Natural killer cell (primary cell): ENCODE measurements at regions not wholly inside any gene's neighbourhood (a gene's known extent, or its start where the extent isn't known, plus 50 kb on each side); places are given as distances from the start of the nearest gene placed in this dataset.

Experiments
- ATAC-seq, 3 donors: fragments of 150-1000 bp in 2 of 3; fragments of 200-7000 bp in 1 of 3; cut with Tn5 transposase; 1 replicate in 1 of 3; 2 replicates in 2 of 3; pipeline ENCODE4 v1.10.0; 2021; ENCODE audit warnings: mild to moderate bottlenecking in 2 of 3, moderate library complexity in 2 of 3
- DNase-seq, 2 donors: peaks; one replicate each; pipeline versions ENCODE4 v3.0.0 to v3.0.0-alpha.2; 2013 to 2021; ENCODE audit warnings: mixed read lengths in 1 of 2
- H3K27ac ChIP-seq: one replicate; pipeline ENCODE4 v1.5.1; 2013; ENCODE audit warnings: mild to moderate bottlenecking, low read length
- H3K27me3 ChIP-seq: one replicate; pipeline ENCODE4 v1.6.1; 2013; ENCODE audit warnings: low read length; ENCODE audit not compliant: control insufficient read depth, insufficient read depth
- H3K36me3 ChIP-seq: one replicate; pipeline ENCODE4 v1.6.1; 2013; ENCODE audit warnings: low read length; ENCODE audit not compliant: control insufficient read depth, insufficient read depth
- H3K4me1 ChIP-seq: one replicate; pipeline ENCODE4 v1.6.1; 2013; ENCODE audit warnings: low read length; ENCODE audit not compliant: control insufficient read depth, insufficient read depth
- H3K4me3 ChIP-seq: one replicate; pipeline ENCODE4 v1.5.1; 2013; ENCODE audit warnings: low read length
- H3K9me3 ChIP-seq: one replicate; pipeline ENCODE4 v1.6.1; 2013; ENCODE audit warnings: low read length; ENCODE audit not compliant: control insufficient read depth, insufficient read depth
- H3K27ac Mint-ChIP-seq, 2 donors: one replicate each; pipeline ENCODE4 v1.8.0; 2022; ENCODE audit warnings: mild to moderate bottlenecking in 2 of 2, mixed read lengths in 2 of 2, moderate library complexity in 1 of 2
- H3K27me3 Mint-ChIP-seq, 2 donors: one replicate each; pipeline ENCODE4 v1.8.0; 2022; ENCODE audit warnings: low read depth in 2 of 2, mixed read lengths in 2 of 2
- H3K36me3 Mint-ChIP-seq: one replicate; pipeline ENCODE4 v1.8.0; 2022; ENCODE audit warnings: mixed read lengths
- H3K4me1 Mint-ChIP-seq, 2 donors: one replicate each; pipeline ENCODE4 v1.8.0; 2022; ENCODE audit warnings: mixed read lengths in 2 of 2
- H3K4me3 Mint-ChIP-seq: one replicate; pipeline ENCODE4 v1.8.0; 2022; ENCODE audit warnings: mild to moderate bottlenecking, moderate library complexity, mixed read lengths
- H3K9me3 Mint-ChIP-seq, 2 donors: one replicate each; pipeline ENCODE4 v1.8.0; 2022; ENCODE audit warnings: mixed read lengths in 2 of 2
- WGBS: methylation state at CpG from one replicate; pipeline ENCODE4 v1.1.7; 2013; ENCODE audit warnings: missing lambda C conversion rate; ENCODE audit not compliant: insufficient coverage; 5-methylcytosine and 5-hydroxymethylcytosine counted together
- intact Hi-C: fragments of 100-400 bp; cut with micrococcal nuclease; formaldehyde crosslinking; loops from one replicate; pipeline ENCODE4 v1.14.2; 2022
- TF ChIP-seq, protein P1 (sequence below): fragments of 200-600 bp; IDR thresholded peaks from one replicate; pipeline ENCODE4 v1.8.0; 2022; ENCODE audit warnings: antibody characterized with exemption

GRCh38 chr5:101278011-101278687 lies 375.1 kb upstream of the ST8SIA4 start:
- no peaks in the 10 kb centered on the region for H3K9me3 Mint-ChIP-seq
- Histone ChIP-seq H3K9me3 (no peaks in the 10 kb centered on the region), H3K4me1 (no peaks in the 10 kb centered on the region), H3K27ac (no peak overlapping the region), H3K36me3 (no peaks in the 10 kb centered on the region), H3K27me3 (no peaks in the 10 kb centered on the region), H3K4me3 (no peak overlapping the region)
- intact Hi-C loops: no loop called here
- H3K36me3 Mint-ChIP-seq: no peaks in the 10 kb centered on the region
- DNase-seq: no peak
- no peak overlapping the region for H3K4me3 Mint-ChIP-seq
- H3K27me3 Mint-ChIP-seq: no peaks in the 10 kb centered on the region
- 80% methylated on average over 4 of the region's 5 CpGs for WGBS
- H3K4me1 Mint-ChIP-seq: no peaks in the 10 kb centered on the region
- H3K27ac Mint-ChIP-seq: no peak overlapping the region
- no peak for ATAC-seq
- TF ChIP-seq, protein P1, sequence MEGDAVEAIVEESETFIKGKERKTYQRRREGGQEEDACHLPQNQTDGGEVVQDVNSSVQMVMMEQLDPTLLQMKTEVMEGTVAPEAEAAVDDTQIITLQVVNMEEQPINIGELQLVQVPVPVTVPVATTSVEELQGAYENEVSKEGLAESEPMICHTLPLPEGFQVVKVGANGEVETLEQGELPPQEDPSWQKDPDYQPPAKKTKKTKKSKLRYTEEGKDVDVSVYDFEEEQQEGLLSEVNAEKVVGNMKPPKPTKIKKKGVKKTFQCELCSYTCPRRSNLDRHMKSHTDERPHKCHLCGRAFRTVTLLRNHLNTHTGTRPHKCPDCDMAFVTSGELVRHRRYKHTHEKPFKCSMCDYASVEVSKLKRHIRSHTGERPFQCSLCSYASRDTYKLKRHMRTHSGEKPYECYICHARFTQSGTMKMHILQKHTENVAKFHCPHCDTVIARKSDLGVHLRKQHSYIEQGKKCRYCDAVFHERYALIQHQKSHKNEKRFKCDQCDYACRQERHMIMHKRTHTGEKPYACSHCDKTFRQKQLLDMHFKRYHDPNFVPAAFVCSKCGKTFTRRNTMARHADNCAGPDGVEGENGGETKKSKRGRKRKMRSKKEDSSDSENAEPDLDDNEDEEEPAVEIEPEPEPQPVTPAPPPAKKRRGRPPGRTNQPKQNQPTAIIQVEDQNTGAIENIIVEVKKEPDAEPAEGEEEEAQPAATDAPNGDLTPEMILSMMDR: no peak

DNA sequence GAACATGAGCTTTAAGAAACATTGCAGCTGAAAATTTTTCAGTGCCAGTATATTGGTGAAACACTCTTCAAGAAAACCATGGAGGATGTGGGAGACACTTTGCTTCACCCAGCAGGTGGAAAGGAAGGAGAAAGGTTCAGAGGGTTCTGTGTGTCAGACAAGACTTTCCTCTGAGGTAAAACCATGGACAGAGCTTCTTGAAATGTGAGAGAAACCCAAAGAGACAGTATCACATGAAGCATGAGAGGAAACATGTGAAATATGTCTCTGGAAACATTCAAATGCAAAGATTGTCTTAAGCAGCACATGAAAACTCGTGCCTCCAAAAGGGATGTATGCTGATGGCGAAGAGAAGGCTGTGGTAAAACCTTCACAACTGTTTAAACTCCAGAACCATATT lies 368.9 kb upstream of the ST8SIA4 start:
- H3K27ac Mint-ChIP-seq: no peak overlapping the region
- intact Hi-C loops: no loop called here

GRCh38 chr5:101271416-101271815 lies 368.3 kb upstream of the ST8SIA4 start:
- Mint-ChIP-seq H3K27ac (no peak overlapping the region), H3K4me3 (no peak overlapping the region), H3K9me3 (peaks cover 4 to 9% of the 10 kb centered on the region in 2 donors), H3K27me3 (no peaks in the 10 kb centered on the region), H3K4me1 (no peaks in the 10 kb centered on the region), H3K36me3 (no peaks in the 10 kb centered on the region)
- H3K27ac ChIP-seq: no peak overlapping the region
- H3K27me3 ChIP-seq: no peaks in the 10 kb centered on the region
- TF ChIP-seq, protein P1: no peak
- WGBS: 58% methylated on average over 1 of the region's 2 CpGs
- ATAC-seq (no peak), DNase-seq (no peak)
- no peak overlapping the region for H3K4me3 ChIP-seq
- intact Hi-C loops: no loop called here
- no peaks in the 10 kb centered on the region for H3K4me1 ChIP-seq
- H3K9me3 ChIP-seq: no peaks in the 10 kb centered on the region
- H3K36me3 ChIP-seq: no peaks in the 10 kb centered on the region

More for the DNA sequence above, 368.9 kb upstream of the ST8SIA4 start:
- TF ChIP-seq, protein P1: no peak
- H3K36me3 ChIP-seq: no peaks in the 10 kb centered on the region
- H3K27me3 ChIP-seq: no peaks in the 10 kb centered on the region
- Mint-ChIP-seq H3K4me1 (no peaks in the 10 kb centered on the region), H3K9me3 (peaks cover 4 to 9% of the 10 kb centered on the region in 2 donors), H3K4me3 (no peak overlapping the region), H3K27me3 (no peaks in the 10 kb centered on the region), H3K36me3 (no peaks in the 10 kb centered on the region)
- no peaks in the 10 kb centered on the region for H3K9me3 ChIP-seq
- no peak overlapping the region for H3K27ac ChIP-seq
- H3K4me3 ChIP-seq: no peak overlapping the region
- DNase-seq (no peak), ATAC-seq (no peak)
- WGBS: 70% methylated on average over 2 of the region's 2 CpGs
- H3K4me1 ChIP-seq: no peaks in the 10 kb centered on the region

- no peaks in the 10 kb centered on the region for H3K36me3 ChIP-seq
- no peak overlapping the region for H3K4me3 ChIP-seq
- peaks cover 6% of the 10 kb centered on the region for H3K9me3 ChIP-seq
- TF ChIP-seq, protein P1: no peak
- 91% methylated on average over 9 of the region's 9 CpGs for WGBS
- no peak overlapping the region for H3K4me3 Mint-ChIP-seq
- no peaks in the 10 kb centered on the region for H3K27me3 ChIP-seq
- no peak overlapping the region for H3K27ac ChIP-seq
- no peaks in the 10 kb centered on the region for H3K36me3 Mint-ChIP-seq
- ATAC-seq: no peak
- no peak overlapping the region for H3K27ac Mint-ChIP-seq
- intact Hi-C loops: no loop called here
- no peaks in the 10 kb centered on the region for H3K4me1 ChIP-seq
- H3K27me3 Mint-ChIP-seq: no peaks in the 10 kb centered on the region
- no peaks in the 10 kb centered on the region for H3K4me1 Mint-ChIP-seq
- DNase-seq: no peak
- H3K9me3 Mint-ChIP-seq: peaks cover 5 to 12% of the 10 kb centered on the region in 2 donors
Observed at GRCh38 chr5:101260857-101261256, 357.8 kb upstream of the ST8SIA4 start.
